Endodermal cell (in vitro differentiated cells): ENCODE measurements at regions not wholly inside any gene's neighbourhood (a gene's known extent, or its start where the extent isn't known, plus 50 kb on each side); places are given as distances from the start of the nearest gene placed in this dataset.
"Not testable (repeated sequence)": the region's sequence is repeated elsewhere in the genome, so short reads cannot be mapped to it uniquely, and the experiment has no call there.

Experiments used
- DNase-seq: peaks from one replicate; pipeline ENCODE4 v3.0.0-alpha.2; 2017
- H3K27ac ChIP-seq: 2 replicates; pipeline ENCODE4 v1.5.1; 2013; ENCODE audit warnings: mild to moderate bottlenecking, low read depth, low read length, moderate library complexity
- H3K27me3 ChIP-seq: 2 replicates; pipeline ENCODE4 v1.6.1; 2013; ENCODE audit warnings: mild to moderate bottlenecking, low read length, moderate library complexity; ENCODE audit not compliant: insufficient read depth, control insufficient read depth, poor library complexity, severe bottlenecking
- H3K36me3 ChIP-seq: 2 replicates; pipeline ENCODE4 v1.7.0; 2013; ENCODE audit warnings: mild to moderate bottlenecking, low read length, moderate library complexity; ENCODE audit not compliant: control insufficient read depth, insufficient read depth
- H3K4me1 ChIP-seq: one replicate; pipeline ENCODE4 v1.7.0; 2013; ENCODE audit warnings: low read length; ENCODE audit not compliant: control insufficient read depth, insufficient read depth
- H3K4me3 ChIP-seq: 2 replicates; pipeline ENCODE4 v1.5.1; 2013; ENCODE audit warnings: mild to moderate bottlenecking, low read length, moderate library complexity
- H3K9ac ChIP-seq: 2 replicates; pipeline ENCODE4 v1.6.1; 2013; ENCODE audit warnings: mild to moderate bottlenecking, low read length, moderate library complexity; ENCODE audit not compliant: poor library complexity, severe bottlenecking; ENCODE audit errors: extremely low read depth
- H3K9me3 ChIP-seq: 2 replicates; pipeline ENCODE4 v1.6.1; 2013; ENCODE audit warnings: mild to moderate bottlenecking, low read length, moderate library complexity; ENCODE audit not compliant: control insufficient read depth
- H3K27ac Mint-ChIP-seq: 2 replicates; pipeline ENCODE4 v1.8.0; 2020; ENCODE audit warnings: mixed read lengths
- H3K27me3 Mint-ChIP-seq: 2 replicates; pipeline ENCODE4 v1.8.0; 2021; ENCODE audit warnings: mild to moderate bottlenecking, mixed read lengths; ENCODE audit not compliant: insufficient read depth
- H3K36me3 Mint-ChIP-seq: 2 replicates; pipeline ENCODE4 v1.8.0; 2020; ENCODE audit warnings: low read depth, mixed read lengths
- H3K4me1 Mint-ChIP-seq: 2 replicates; pipeline ENCODE4 v1.8.0; 2020; ENCODE audit warnings: mixed read lengths
- H3K4me3 Mint-ChIP-seq: 2 replicates; pipeline ENCODE4 v1.8.0; 2020; ENCODE audit warnings: mild to moderate bottlenecking, moderate library complexity, mixed read lengths
- H3K9me3 Mint-ChIP-seq: 2 replicates; pipeline ENCODE4 v1.8.0; 2020; ENCODE audit warnings: mild to moderate bottlenecking, mixed read lengths
- CTCF ChIP-seq: fragments of 200-600 bp; sonication (generic); conservative IDR thresholded peaks from 2 replicates; pipeline ENCODE4 v1.5.0; 2021; ENCODE audit warnings: antibody characterized with exemption, mild to moderate bottlenecking
- WGBS, 2 experiments: methylation state at CpG; one replicate each; pipeline versions ENCODE4 v1.1.5 to v1.1.7; 2013; ENCODE audit warnings: missing lambda C conversion rate in 2 of 2, mixed read lengths in 1 of 2; ENCODE audit not compliant: insufficient coverage in 1 of 2, insufficient read length in 1 of 2; 5-methylcytosine and 5-hydroxymethylcytosine counted together

GRCh38 chr3:56935811-56936210 is 124.7 kb upstream of the SPATA12 start:
- H3K9me3 Mint-ChIP-seq = peaks cover 26% of the 10 kb centered on the region
- WGBS, 2 experiments = 96 to 100% methylated on average over 1 of the region's 1 CpG
- no peak for DNase-seq
- no peak for TF ChIP-seq CTCF
- H3K27ac Mint-ChIP-seq = no peak overlapping the region
- H3K4me3 ChIP-seq = no peak overlapping the region
- no peaks in the 10 kb centered on the region for H3K36me3 ChIP-seq
- no peaks in the 10 kb centered on the region for H3K4me1 ChIP-seq
- no peak overlapping the region for H3K27ac ChIP-seq
- peaks cover 19% of the 10 kb centered on the region for H3K9me3 ChIP-seq
- peaks cover under 1% of the 10 kb centered on the region for H3K27me3 Mint-ChIP-seq
- no peaks in the 10 kb centered on the region for H3K4me1 Mint-ChIP-seq
- H3K36me3 Mint-ChIP-seq = peaks cover 9% of the 10 kb centered on the region
- H3K27me3 ChIP-seq = no peaks in the 10 kb centered on the region
- H3K4me3 Mint-ChIP-seq = no peak overlapping the region
- H3K9ac ChIP-seq = no peak overlapping the region

GRCh38 chr3:56934481-56934880 is 126.0 kb upstream of the SPATA12 start:
- H3K4me1 Mint-ChIP-seq, H3K4me3 Mint-ChIP-seq, H3K36me3 Mint-ChIP-seq, H3K36me3 ChIP-seq, H3K27me3 Mint-ChIP-seq, H3K27ac ChIP-seq, DNase-seq, H3K4me1 ChIP-seq, H3K9ac ChIP-seq, H3K4me3 ChIP-seq, H3K27me3 ChIP-seq, H3K27ac Mint-ChIP-seq: not testable (repeated sequence)
- peaks cover 26% of the 10 kb centered on the region for H3K9me3 Mint-ChIP-seq
- WGBS, 2 experiments = 80 to 88% methylated on average over 12 to 26 of the region's 26 CpGs
- peaks cover 19% of the 10 kb centered on the region for H3K9me3 ChIP-seq

- no peak for TF ChIP-seq CTCF
- H3K36me3 ChIP-seq = no peaks in the 10 kb centered on the region
- no peak overlapping the region for H3K4me3 ChIP-seq
- 83% methylated on average over 1 of the region's 1 CpG; no CpG with 5 or more reads in 1 of the 2 experiments for WGBS, 2 experiments
- H3K9ac ChIP-seq = no peak overlapping the region
- H3K27ac Mint-ChIP-seq = no peak overlapping the region
- no peak overlapping the region for H3K27ac ChIP-seq
- no peaks in the 10 kb centered on the region for H3K27me3 ChIP-seq
- H3K27me3 Mint-ChIP-seq = no peaks in the 10 kb centered on the region
- no peak for DNase-seq
- H3K4me1 Mint-ChIP-seq = peaks cover 2% of the 10 kb centered on the region
- peaks cover 9% of the 10 kb centered on the region for H3K36me3 Mint-ChIP-seq
- no peak overlapping the region for H3K4me3 Mint-ChIP-seq
- peaks cover 26% of the 10 kb centered on the region for H3K9me3 Mint-ChIP-seq
- H3K9me3 ChIP-seq = peaks cover 19% of the 10 kb centered on the region
- H3K4me1 ChIP-seq = no peaks in the 10 kb centered on the region
Measured at GRCh38 chr3:56933803-56934202, 126.7 kb upstream of the SPATA12 start.

GRCh38 chr3:56932866-56933265 is 127.6 kb upstream of the SPATA12 start:
- 94 to 100% methylated on average over 3 of the region's 3 CpGs for WGBS, 2 experiments
- Mint-ChIP-seq H3K36me3 (peaks cover 9% of the 10 kb centered on the region), H3K4me3 (no peak overlapping the region)

More at GRCh38 chr3:56932866-56933265, 127.6 kb upstream of the SPATA12 start:
- H3K27ac ChIP-seq = no peak overlapping the region
- H3K9me3 ChIP-seq = peaks cover 19% of the 10 kb centered on the region
- no peaks in the 10 kb centered on the region for H3K36me3 ChIP-seq
- no peak overlapping the region for H3K9ac ChIP-seq
- H3K27me3 Mint-ChIP-seq = no peaks in the 10 kb centered on the region
- H3K9me3 Mint-ChIP-seq = peaks cover 26% of the 10 kb centered on the region
- no peak for DNase-seq
- H3K27ac Mint-ChIP-seq = no peak overlapping the region
- H3K4me1 ChIP-seq = no peaks in the 10 kb centered on the region
- no peak overlapping the region for H3K4me3 ChIP-seq
- H3K27me3 ChIP-seq = no peaks in the 10 kb centered on the region
- H3K4me1 Mint-ChIP-seq = peaks cover 10% of the 10 kb centered on the region
- TF ChIP-seq CTCF = no peak
